Central memory CD8-positive, alpha-beta T cell (primary cell): ENCODE measurements at regions not wholly inside any gene's neighbourhood (a gene's known extent, or its start where the extent isn't known, plus 50 kb on each side); places are given as distances from the start of the nearest gene placed in this dataset.

Experiments
- ATAC-seq: fragments of 150-1000 bp; cut with Tn5 transposase; replicated peaks from 2 replicates; pipeline ENCODE4 v1.10.0; 2022; ENCODE audit warnings: mild to moderate bottlenecking, moderate FRiP score, moderate number of reproducible peaks; ENCODE audit not compliant: poor library complexity, severe bottlenecking; ENCODE audit errors: extremely low read depth
- DNase-seq, 2 donors: peaks; one replicate each; pipeline ENCODE4 v3.0.0; 2021; ENCODE audit warnings: low spot score in 2 of 2
- H3K27ac Mint-ChIP-seq: one replicate; pipeline ENCODE4 v1.8.0; 2022; ENCODE audit warnings: low read depth, mild to moderate bottlenecking, moderate library complexity, mixed read lengths
- H3K27me3 Mint-ChIP-seq: one replicate; pipeline ENCODE4 v1.8.0; 2022; ENCODE audit warnings: mixed read lengths
- H3K36me3 Mint-ChIP-seq: one replicate; pipeline ENCODE4 v1.8.0; 2022; ENCODE audit warnings: mild to moderate bottlenecking, moderate library complexity, mixed read lengths; ENCODE audit not compliant: insufficient read depth
- H3K4me1 Mint-ChIP-seq: one replicate; pipeline ENCODE4 v1.8.0; 2022; ENCODE audit warnings: mixed read lengths
- H3K4me3 Mint-ChIP-seq: one replicate; pipeline ENCODE4 v1.8.0; 2022; ENCODE audit warnings: mild to moderate bottlenecking, moderate library complexity, mixed read lengths
- H3K9me3 Mint-ChIP-seq: one replicate; pipeline ENCODE4 v1.8.0; 2022; ENCODE audit warnings: mixed read lengths

GRCh38 chr9:26271495-26272122 lies 593.4 kb upstream of the TUSC1 start:
- Mint-ChIP-seq H3K27ac (no peak overlapping the region), H3K9me3 (peaks cover 1% of the 10 kb centered on the region), H3K4me3 (no peak overlapping the region), H3K27me3 (no peaks in the 10 kb centered on the region), H3K4me1 (no peaks in the 10 kb centered on the region), H3K36me3 (no peaks in the 10 kb centered on the region)
- DNase-seq (no peak), ATAC-seq (no peak)

GRCh38 chr9:26266146-26266793 lies 588.0 kb upstream of the TUSC1 start:
- Mint-ChIP-seq H3K27me3 (no peaks in the 10 kb centered on the region), H3K4me3 (no peak overlapping the region), H3K36me3 (no peaks in the 10 kb centered on the region), H3K27ac (no peak overlapping the region), H3K9me3 (peaks cover 5% of the 10 kb centered on the region), H3K4me1 (no peaks in the 10 kb centered on the region)
- no peak for DNase-seq
- no peak for ATAC-seq

GRCh38 chr9:26264709-26265601 lies 586.7 kb upstream of the TUSC1 start:
- Mint-ChIP-seq H3K36me3 (no peaks in the 10 kb centered on the region), H3K9me3 (peaks cover 5% of the 10 kb centered on the region), H3K4me1 (no peaks in the 10 kb centered on the region), H3K27me3 (no peaks in the 10 kb centered on the region), H3K27ac (no peak overlapping the region), H3K4me3 (no peak overlapping the region)
- ATAC-seq (no peak), DNase-seq (no peak)

- Mint-ChIP-seq H3K4me1 (no peaks in the 10 kb centered on the region), H3K27ac (no peak overlapping the region), H3K9me3 (peaks cover 5% of the 10 kb centered on the region), H3K4me3 (no peak overlapping the region), H3K27me3 (no peaks in the 10 kb centered on the region), H3K36me3 (no peaks in the 10 kb centered on the region)
- ATAC-seq (no peak), DNase-seq (no peak)
Observed at GRCh38 chr9:26263478-26263877, 585.2 kb upstream of the TUSC1 start.

- no peak for ATAC-seq
- H3K27me3 Mint-ChIP-seq, result no peaks in the 10 kb centered on the region
- H3K9me3 Mint-ChIP-seq, result peaks cover 5% of the 10 kb centered on the region
- H3K27ac Mint-ChIP-seq, result no peak overlapping the region
- no peaks in the 10 kb centered on the region for H3K4me1 Mint-ChIP-seq
- DNase-seq, result no peak
- no peaks in the 10 kb centered on the region for H3K36me3 Mint-ChIP-seq
- no peak overlapping the region for H3K4me3 Mint-ChIP-seq
Observed at GRCh38 chr9:26262421-26263107, 584.3 kb upstream of the TUSC1 start.

- H3K4me1 Mint-ChIP-seq, result no peaks in the 10 kb centered on the region
- no peak overlapping the region for H3K27ac Mint-ChIP-seq
- peaks cover 10% of the 10 kb centered on the region for H3K9me3 Mint-ChIP-seq
- H3K36me3 Mint-ChIP-seq, result no peaks in the 10 kb centered on the region
- DNase-seq (no peak), ATAC-seq (no peak)
- H3K4me3 Mint-ChIP-seq, result no peak overlapping the region
- no peaks in the 10 kb centered on the region for H3K27me3 Mint-ChIP-seq
Observed at GRCh38 chr9:26261503-26262330, 583.5 kb upstream of the TUSC1 start.

GRCh38 chr9:26260238-26260637 lies 582.0 kb upstream of the TUSC1 start:
- DNase-seq (no peak), ATAC-seq (no peak)
- Mint-ChIP-seq H3K4me3 (no peak overlapping the region), H3K27ac (no peak overlapping the region), H3K9me3 (peaks cover 5% of the 10 kb centered on the region), H3K36me3 (no peaks in the 10 kb centered on the region), H3K27me3 (no peaks in the 10 kb centered on the region), H3K4me1 (no peaks in the 10 kb centered on the region)

GRCh38 chr9:26247861-26248260 lies 569.6 kb upstream of the TUSC1 start:
- no peak for ATAC-seq

GRCh38 chr9:26244661-26245451 lies 566.6 kb upstream of the TUSC1 start:
- DNase-seq (no peak), ATAC-seq (no peak)
- Mint-ChIP-seq H3K4me1 (no peaks in the 10 kb centered on the region), H3K36me3 (no peaks in the 10 kb centered on the region), H3K4me3 (no peak overlapping the region), H3K27me3 (no peaks in the 10 kb centered on the region), H3K27ac (no peak overlapping the region), H3K9me3 (peaks cover 5% of the 10 kb centered on the region)

More at GRCh38 chr9:26247861-26248260, 569.6 kb upstream of the TUSC1 start:
- Mint-ChIP-seq H3K9me3 (peaks cover 5% of the 10 kb centered on the region), H3K27me3 (no peaks in the 10 kb centered on the region), H3K4me3 (no peak overlapping the region), H3K27ac (no peak overlapping the region), H3K36me3 (no peaks in the 10 kb centered on the region), H3K4me1 (no peaks in the 10 kb centered on the region)
- no peak for DNase-seq

GRCh38 chr9:26243726-26244125 lies 565.5 kb upstream of the TUSC1 start:
- ATAC-seq (no peak), DNase-seq (no peak)
- no peaks in the 10 kb centered on the region for H3K36me3 Mint-ChIP-seq

GRCh38 chr9:26243029-26243697 lies 564.9 kb upstream of the TUSC1 start:
- Mint-ChIP-seq H3K4me1 (no peaks in the 10 kb centered on the region), H3K9me3 (peaks cover 5% of the 10 kb centered on the region), H3K36me3 (no peaks in the 10 kb centered on the region), H3K27me3 (no peaks in the 10 kb centered on the region), H3K27ac (no peak overlapping the region), H3K4me3 (no peak overlapping the region)
- ATAC-seq, result no peak
- DNase-seq, result no peak

More at GRCh38 chr9:26243726-26244125, 565.5 kb upstream of the TUSC1 start:
- Mint-ChIP-seq H3K9me3 (peaks cover 5% of the 10 kb centered on the region), H3K4me1 (no peaks in the 10 kb centered on the region), H3K4me3 (no peak overlapping the region), H3K27ac (no peak overlapping the region), H3K27me3 (no peaks in the 10 kb centered on the region)
